ENCODE measurements at regions not wholly inside any gene's neighbourhood (a gene's known extent, or its start where the extent isn't known, plus 50 kb on each side); places are given as distances from the start of the nearest gene placed in this dataset.

DNA sequence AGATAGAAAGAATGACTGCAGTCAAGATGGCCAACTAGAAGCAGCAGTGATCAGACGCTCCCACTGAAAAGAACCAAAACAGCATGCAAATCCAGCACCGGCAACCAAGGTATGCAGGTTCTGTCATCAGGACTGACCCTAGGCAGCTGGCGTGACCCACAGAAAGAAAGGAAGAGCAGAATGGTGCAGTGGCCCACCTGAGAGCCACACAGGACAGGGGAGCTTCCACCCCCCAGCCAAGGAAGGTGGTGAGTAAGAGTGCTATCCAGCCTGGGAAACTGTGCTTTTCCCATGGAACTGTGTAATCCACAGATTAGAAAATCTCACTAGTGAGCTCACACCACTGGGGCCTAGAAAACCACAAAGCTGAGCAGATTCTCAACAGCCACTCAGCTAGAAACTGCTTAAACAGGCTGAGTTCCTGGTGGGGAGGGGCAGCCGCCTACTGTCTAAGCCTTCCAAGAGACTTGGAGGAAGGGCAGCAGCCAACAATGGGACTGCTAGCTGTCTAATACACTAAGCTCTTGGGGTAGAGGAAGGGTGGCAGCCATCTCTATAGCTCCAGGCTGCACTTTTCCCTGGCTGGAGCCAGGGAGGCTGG lies 127.9 kb downstream of the EVA1A start:
- TF ChIP-seq, protein P1, sequence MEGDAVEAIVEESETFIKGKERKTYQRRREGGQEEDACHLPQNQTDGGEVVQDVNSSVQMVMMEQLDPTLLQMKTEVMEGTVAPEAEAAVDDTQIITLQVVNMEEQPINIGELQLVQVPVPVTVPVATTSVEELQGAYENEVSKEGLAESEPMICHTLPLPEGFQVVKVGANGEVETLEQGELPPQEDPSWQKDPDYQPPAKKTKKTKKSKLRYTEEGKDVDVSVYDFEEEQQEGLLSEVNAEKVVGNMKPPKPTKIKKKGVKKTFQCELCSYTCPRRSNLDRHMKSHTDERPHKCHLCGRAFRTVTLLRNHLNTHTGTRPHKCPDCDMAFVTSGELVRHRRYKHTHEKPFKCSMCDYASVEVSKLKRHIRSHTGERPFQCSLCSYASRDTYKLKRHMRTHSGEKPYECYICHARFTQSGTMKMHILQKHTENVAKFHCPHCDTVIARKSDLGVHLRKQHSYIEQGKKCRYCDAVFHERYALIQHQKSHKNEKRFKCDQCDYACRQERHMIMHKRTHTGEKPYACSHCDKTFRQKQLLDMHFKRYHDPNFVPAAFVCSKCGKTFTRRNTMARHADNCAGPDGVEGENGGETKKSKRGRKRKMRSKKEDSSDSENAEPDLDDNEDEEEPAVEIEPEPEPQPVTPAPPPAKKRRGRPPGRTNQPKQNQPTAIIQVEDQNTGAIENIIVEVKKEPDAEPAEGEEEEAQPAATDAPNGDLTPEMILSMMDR (IDR thresholded peaks at IDR 0.05) = no peak
- no peak for TF ChIP-seq POLR2A (IDR thresholded peaks at IDR 0.05)

Measured in testis (tissue), 2 donors.